ENCODE measurements at regions not wholly inside any gene's neighbourhood (a gene's known extent, or its start where the extent isn't known, plus 50 kb on each side); places are given as distances from the start of the nearest gene placed in this dataset.

- TF ChIP-seq, protein P1, sequence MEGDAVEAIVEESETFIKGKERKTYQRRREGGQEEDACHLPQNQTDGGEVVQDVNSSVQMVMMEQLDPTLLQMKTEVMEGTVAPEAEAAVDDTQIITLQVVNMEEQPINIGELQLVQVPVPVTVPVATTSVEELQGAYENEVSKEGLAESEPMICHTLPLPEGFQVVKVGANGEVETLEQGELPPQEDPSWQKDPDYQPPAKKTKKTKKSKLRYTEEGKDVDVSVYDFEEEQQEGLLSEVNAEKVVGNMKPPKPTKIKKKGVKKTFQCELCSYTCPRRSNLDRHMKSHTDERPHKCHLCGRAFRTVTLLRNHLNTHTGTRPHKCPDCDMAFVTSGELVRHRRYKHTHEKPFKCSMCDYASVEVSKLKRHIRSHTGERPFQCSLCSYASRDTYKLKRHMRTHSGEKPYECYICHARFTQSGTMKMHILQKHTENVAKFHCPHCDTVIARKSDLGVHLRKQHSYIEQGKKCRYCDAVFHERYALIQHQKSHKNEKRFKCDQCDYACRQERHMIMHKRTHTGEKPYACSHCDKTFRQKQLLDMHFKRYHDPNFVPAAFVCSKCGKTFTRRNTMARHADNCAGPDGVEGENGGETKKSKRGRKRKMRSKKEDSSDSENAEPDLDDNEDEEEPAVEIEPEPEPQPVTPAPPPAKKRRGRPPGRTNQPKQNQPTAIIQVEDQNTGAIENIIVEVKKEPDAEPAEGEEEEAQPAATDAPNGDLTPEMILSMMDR (conservative IDR thresholded peaks at IDR 0.05; ENCODE audit: low read depth, low read length), result no peak
- TF ChIP-seq EZH2 (IDR thresholded peaks at IDR 0.05; ENCODE audit: low read length, unreplicated experiment), result no peak
Measured at GRCh38 chr18:55031979-55032378, 72.7 kb upstream of the CCDC68 start.
